Transverse colon (tissue), 4 donors: ENCODE measurements at regions not wholly inside any gene's neighbourhood (a gene's known extent, or its start where the extent isn't known, plus 50 kb on each side); places are given as distances from the start of the nearest gene placed in this dataset.

Experiments
- CTCF ChIP-seq, 5 experiments: fragments of 200-600 bp in 3 of 5; fragments of 450-650 bp in 2 of 5; sonication (generic) in 3 of 5; IDR thresholded peaks; 1 replicate in 2 of 5; 2 replicates in 3 of 5; pipeline ENCODE4 v1.5.1; 2016 to 2017; ENCODE audit warnings: antibody characterized with exemption in 5 of 5, inconsistent platforms in 3 of 5, mild to moderate bottlenecking in 2 of 5, moderate library complexity in 1 of 5
- EP300 ChIP-seq: sonication (generic); formaldehyde crosslinking; IDR thresholded peaks from one replicate; pipeline ENCODE4 v1.6.1; 2017; ENCODE audit warnings: antibody characterized with exemption, low read depth
- POLR2A ChIP-seq: fragments of 450-650 bp; IDR thresholded peaks from one replicate; pipeline ENCODE4 v1.6.1; 2016; ENCODE audit warnings: antibody characterized with exemption, mild to moderate bottlenecking, moderate library complexity
- POLR2AphosphoS5 ChIP-seq, 3 donors: sonication (generic); formaldehyde crosslinking; IDR thresholded peaks; one replicate each; pipeline ENCODE4 v1.6.1; 2016; ENCODE audit warnings: antibody characterized with exemption in 3 of 3

- TF ChIP-seq POLR2AphosphoS5 (IDR thresholded peaks at IDR 0.05) (no peak), CTCF (IDR thresholded peaks at IDR 0.05) (no peak), POLR2A (no peak), EP300 (no peak)
Observed at GRCh38 chr1:238604357-238604756, 713.6 kb upstream of the ZP4 start.
